Central memory CD4-positive, alpha-beta T cell (primary cell): ENCODE measurements at regions not wholly inside any gene's neighbourhood (a gene's known extent, or its start where the extent isn't known, plus 50 kb on each side); places are given as distances from the start of the nearest gene placed in this dataset.
"Not testable (repeated sequence)": the region's sequence is repeated elsewhere in the genome, so short reads cannot be mapped to it uniquely, and the experiment has no call there.

Experiments
- DNase-seq: peaks from one replicate; pipeline ENCODE4 v3.0.0; 2022

- no peak for DNase-seq
Measured at GRCh38 chr11:112310848-112311247, 50.2 kb upstream of the PLET1 start.

DNA sequence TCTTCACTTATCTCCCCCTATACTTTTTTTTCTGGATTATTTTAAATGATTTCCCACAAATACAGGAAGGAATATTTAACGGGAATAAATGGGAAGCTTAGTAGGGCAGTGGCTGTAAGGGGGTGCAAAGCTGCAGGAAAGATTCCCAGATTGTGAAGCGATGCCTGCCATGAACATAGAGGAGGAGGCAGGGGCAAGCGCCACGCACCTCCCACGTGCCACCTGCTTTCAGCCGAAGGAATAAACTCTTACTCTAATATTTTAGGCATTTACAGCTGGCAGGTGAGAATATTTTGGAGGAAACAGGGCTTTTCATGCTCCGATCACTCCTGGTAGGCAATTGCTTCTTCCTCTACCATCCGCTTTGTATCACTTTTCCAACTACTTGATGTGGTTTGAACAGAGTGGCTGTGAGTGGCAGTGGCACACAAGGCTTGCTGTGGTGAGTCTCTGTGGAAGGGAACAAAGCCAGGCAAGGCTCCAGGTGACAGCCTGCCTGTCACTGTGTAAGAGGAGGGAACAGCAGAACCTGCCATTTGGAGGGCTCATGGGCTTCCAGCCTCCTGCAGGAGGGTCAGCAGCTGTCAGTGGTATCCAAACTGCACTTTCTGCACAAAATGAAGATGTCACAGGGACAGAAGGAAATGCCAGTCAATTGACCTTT lies 54.5 kb upstream of the PLET1 start:
- DNase-seq: no peak

- no peak for DNase-seq
Measured at GRCh38 chr11:112315861-112316739, 55.4 kb upstream of the PLET1 start.

- no peak for DNase-seq
Measured at GRCh38 chr11:112316971-112317370, 56.3 kb upstream of the PLET1 start.

DNA sequence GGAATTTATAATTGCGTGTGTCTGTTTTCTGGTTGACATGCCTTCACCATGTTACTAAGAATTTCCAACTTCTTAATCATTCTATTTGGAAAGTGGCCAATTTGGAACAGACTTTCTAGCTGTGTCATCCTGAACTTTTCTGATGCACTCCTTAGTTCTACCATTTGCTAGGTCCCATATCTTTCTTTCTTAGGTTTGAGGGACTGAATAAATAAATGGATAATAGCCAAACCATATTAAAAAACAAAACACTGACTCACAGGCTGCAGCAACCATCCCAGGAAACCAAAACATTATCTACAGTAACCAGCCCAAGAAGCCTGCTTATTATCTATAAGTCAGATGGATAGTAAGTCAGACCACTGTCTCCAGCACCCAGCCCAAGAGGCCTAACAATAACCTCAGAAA lies 57.5 kb upstream of the PLET1 start:
- no peak for DNase-seq

DNA sequence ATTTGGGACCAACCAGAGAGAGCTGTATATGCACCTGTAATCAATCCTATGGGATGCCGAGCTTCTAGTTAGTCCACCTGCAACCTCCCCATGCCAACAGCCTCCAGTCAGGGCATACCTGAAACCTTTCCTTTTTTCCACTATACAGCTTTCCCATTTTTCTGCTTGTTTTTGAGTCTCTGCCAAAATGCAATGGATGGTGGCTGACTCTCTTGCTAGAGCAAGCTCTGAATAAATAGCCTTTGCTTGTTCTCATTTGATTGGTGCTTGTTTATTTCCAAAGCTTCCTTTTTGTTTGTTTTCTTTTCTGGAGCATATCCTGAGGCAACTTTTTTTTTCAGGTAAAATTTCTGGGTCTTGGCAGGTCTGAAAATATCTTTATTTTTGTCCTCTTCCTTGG lies 58.0 kb upstream of the PLET1 start:
- DNase-seq: no peak

- no peak for DNase-seq
Measured at GRCh38 chr11:112320668-112321067, 60.0 kb upstream of the PLET1 start.

DNA sequence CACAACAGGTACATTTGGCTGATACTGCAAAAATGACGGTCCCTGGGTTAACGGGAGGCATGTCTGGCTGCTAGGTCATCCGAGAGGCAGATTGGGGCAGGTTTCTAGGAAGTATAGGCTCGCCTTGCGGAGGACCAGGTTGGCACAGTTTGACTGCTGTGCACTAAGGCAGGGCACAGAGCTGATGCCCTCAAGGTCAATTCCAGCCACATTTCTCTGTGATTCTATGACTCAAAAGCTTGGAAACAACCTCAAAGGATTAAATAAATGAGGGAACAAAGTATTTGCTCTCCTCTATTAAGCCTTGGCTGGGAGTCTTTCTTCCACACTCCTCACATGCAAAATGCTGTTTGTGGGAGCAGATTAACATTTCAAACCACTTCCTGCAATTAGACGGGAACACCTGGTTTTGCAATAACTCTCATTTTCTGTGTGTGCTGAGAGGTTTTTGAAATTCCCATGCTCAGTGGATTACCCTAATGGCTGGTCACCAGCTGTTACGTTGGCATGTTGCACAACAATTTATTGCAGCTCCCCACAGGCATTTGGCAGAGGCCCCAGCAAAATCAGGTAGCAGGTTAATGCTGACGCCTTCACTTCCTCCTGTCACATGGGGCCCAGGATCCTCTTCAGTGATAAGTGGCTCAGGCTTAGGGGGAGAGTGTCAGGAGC lies 61.0 kb upstream of the PLET1 start:
- DNase-seq: no peak

DNA sequence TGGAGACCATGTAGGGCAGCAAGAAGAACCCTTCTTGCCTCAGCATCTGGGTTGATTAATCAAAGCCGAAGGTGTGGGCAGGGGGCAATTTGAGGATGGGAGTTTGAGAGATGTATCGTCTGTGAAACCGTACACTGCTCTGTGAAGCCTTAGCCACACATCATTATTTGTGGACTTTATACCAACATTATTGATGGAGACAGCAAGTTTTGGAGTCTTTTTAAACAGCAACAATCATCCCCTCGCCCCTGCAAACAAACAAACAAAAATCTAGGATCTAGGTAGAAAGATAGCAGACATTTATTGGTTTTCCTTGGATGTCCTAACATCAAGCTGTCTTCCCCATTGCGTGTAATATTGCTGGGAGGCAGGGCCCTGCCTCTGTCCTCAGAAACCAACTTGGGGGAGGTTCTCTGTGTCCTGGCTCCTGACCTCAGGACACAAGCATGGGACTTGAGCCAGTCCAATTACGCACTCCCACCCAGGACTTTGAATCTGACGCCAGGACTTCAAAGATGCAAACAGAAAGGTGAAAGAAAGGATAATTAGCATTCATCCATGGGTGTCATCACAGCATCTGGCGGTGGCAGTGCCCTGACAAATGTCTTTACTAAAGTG lies 61.6 kb upstream of the PLET1 start:
- DNase-seq: no peak

GRCh38 chr11:112334381-112334780 lies 73.7 kb upstream of the PLET1 start:
- DNase-seq: no peak

GRCh38 chr11:112336356-112336886 lies 75.8 kb upstream of the PLET1 start:
- DNase-seq: no peak

- DNase-seq: no peak
Measured at GRCh38 chr11:112339566-112339965, 78.9 kb upstream of the PLET1 start.

- DNase-seq: no peak
Measured at GRCh38 chr11:112343368-112344039, 82.8 kb upstream of the PLET1 start.

- no peak for DNase-seq
Measured at GRCh38 chr11:112344040-112344413, 83.4 kb upstream of the PLET1 start.

DNA sequence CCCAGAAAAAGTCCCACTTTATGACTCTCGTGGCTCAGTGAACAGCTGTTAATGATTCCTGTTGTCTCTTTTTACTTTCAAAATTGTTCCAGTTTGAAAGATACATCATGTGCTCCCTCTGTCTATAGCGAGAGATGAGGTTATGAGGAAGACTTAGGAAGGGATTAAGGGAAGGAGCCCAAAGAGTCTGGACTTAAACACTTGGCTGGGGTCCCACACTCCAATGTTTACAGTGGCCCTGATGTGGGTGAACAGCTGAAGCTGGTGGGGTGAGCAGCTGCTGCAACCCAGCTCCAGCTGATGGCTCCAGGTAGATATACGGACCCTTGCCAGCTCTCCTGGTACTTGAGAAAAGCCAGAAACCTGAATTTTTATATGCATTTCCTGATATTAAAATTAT lies 84.5 kb upstream of the PLET1 start:
- DNase-seq: no peak

- DNase-seq: no peak
Measured at GRCh38 chr11:112345706-112346105, 85.0 kb upstream of the PLET1 start.

- DNase-seq: no peak
Measured at GRCh38 chr11:112346586-112346985, 85.9 kb upstream of the PLET1 start.

- no peak for DNase-seq
Measured at GRCh38 chr11:112348480-112349029, 87.9 kb upstream of the PLET1 start.

DNA sequence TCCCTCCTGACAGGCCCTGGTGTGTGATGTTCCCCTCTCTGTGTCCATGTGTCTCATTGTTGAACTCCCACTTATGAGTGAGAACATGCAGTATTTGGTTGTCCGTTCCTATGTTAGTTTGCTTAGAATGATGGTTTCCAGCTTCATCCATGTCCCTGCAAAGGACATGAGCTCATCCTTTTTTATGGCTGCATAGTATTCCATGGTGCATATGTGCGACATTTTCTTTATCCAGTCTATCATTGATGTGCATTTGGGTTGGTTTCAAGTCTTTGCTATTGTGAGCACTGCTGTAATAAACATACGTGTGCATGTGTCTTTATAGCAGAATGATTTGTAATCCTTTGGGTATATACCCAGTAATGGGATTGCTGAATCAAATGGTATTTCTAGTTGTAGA lies 90.8 kb upstream of the PLET1 start:
- not testable (repeated sequence) for DNase-seq

- no peak for DNase-seq
Measured at GRCh38 chr11:112352907-112353306, 92.2 kb upstream of the PLET1 start.

DNA sequence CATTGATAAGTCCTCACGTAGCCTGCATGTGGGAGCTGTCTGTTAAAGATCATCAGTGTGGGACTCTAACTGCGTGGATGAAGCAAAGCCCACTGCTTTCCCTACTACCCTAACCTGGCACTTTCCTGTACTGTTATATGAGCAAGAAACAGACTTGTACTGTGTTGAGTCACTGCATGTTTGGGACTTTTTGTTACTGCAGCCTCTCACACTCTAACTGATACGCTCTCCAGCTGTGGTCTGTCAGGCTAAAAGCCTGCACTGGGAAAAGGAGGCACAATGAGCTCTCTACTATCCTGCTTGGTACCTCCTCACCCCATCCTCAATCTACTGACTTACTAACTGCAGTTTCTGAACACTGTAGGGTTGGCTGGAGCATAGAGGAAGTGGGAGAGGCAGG lies 93.7 kb upstream of the PLET1 start:
- DNase-seq: no peak

GRCh38 chr11:112355726-112356125 lies 95.1 kb upstream of the PLET1 start:
- DNase-seq: no peak
